IMR-90 (cell line): ENCODE measurements at regions not wholly inside any gene's neighbourhood (a gene's known extent, or its start where the extent isn't known, plus 50 kb on each side); places are given as distances from the start of the nearest gene placed in this dataset.
A peak's percentile ranks its signal among the peaks of the same experiment; 100 is the strongest.

ENCODE experiments used
- ATAC-seq: fragments of 200-7000 bp; cut with Tn5 transposase; 2 replicates; pipeline ENCODE4 v1.9.1; 2020; ENCODE audit warnings: low read depth, mild to moderate bottlenecking, moderate library complexity
- BruUV-seq: library from RNA; stranded (reverse); fragments of 400-500 nt; replicated peaks from 2 replicates; lab custom pipeline; 2021; lab: Mats Ljungman, UMichigan
- CTCF ChIA-PET: fragments of 300-600 bp; formaldehyde crosslinking; extraction: SDS; loops from one replicate; lab custom pipeline; 2021; ENCODE audit warnings: antibody characterized with exemption; lab: Yijun Ruan, JAX
- POLR2A ChIA-PET: fragments of 300-600 bp; sonication (Branson Sonifier 250); formaldehyde crosslinking; loops from one replicate; lab custom pipeline; 2022; ENCODE audit warnings: antibody characterized with exemption; ENCODE audit not compliant: unreplicated experiment; lab: Charles Lee
- DNase-seq: peaks from one replicate; pipeline ENCODE4 v3.0.0; 2013
- H2AFZ ChIP-seq: replicated peaks from 2 replicates; pipeline ENCODE3; 2013; ENCODE audit warnings: low read length, mild to moderate bottlenecking; ENCODE audit not compliant: poor library complexity
- H2AK5ac ChIP-seq: 2 replicates; pipeline ENCODE4 v1.6.1; 2013; ENCODE audit warnings: low read depth, low read length, inconsistent platforms
- H2AK9ac ChIP-seq: replicated peaks from 2 replicates; pipeline ENCODE3; 2013; ENCODE audit warnings: mild to moderate bottlenecking, low read depth, low read length, moderate library complexity; ENCODE audit not compliant: poor library complexity
- H2BK120ac ChIP-seq: 2 replicates; pipeline ENCODE4 v1.6.1; 2013; ENCODE audit warnings: low read depth, low read length, inconsistent platforms
- H2BK15ac ChIP-seq: 3 replicates; pipeline ENCODE4 v1.6.1; 2013; ENCODE audit warnings: low read depth, low read length, inconsistent platforms
- H2BK20ac ChIP-seq: 2 replicates; pipeline ENCODE4 v1.6.1; 2013; ENCODE audit warnings: low read depth, mild to moderate bottlenecking, inconsistent platforms, low read length, moderate library complexity
- H2BK5ac ChIP-seq: 2 replicates; pipeline ENCODE4 v1.6.1; 2013; ENCODE audit warnings: mild to moderate bottlenecking, low read depth, low read length, inconsistent platforms; ENCODE audit not compliant: poor library complexity, severe bottlenecking
- H3K14ac ChIP-seq: replicated peaks from 2 replicates; pipeline ENCODE4 v1.6.1; 2013; ENCODE audit warnings: low read depth, low read length, inconsistent platforms
- H3K18ac ChIP-seq: 2 replicates; pipeline ENCODE4 v1.6.1; 2013; ENCODE audit warnings: low read depth, low read length, control low read depth
- H3K23ac ChIP-seq: 2 replicates; pipeline ENCODE4 v1.6.1; 2013; ENCODE audit warnings: low read depth, low read length, inconsistent platforms
- H3K27ac ChIP-seq: 2 replicates; pipeline ENCODE4 v1.5.1; 2013; ENCODE audit warnings: mild to moderate bottlenecking, control low read depth, low read length; ENCODE audit not compliant: insufficient read depth
- H3K27me3 ChIP-seq: 2 replicates; pipeline ENCODE4 v1.6.1; 2013; ENCODE audit warnings: low read length; ENCODE audit not compliant: control insufficient read depth, insufficient read depth
- H3K36me3 ChIP-seq: 2 replicates; pipeline ENCODE4 v1.6.1; 2013; ENCODE audit warnings: low read length, mixed read lengths; ENCODE audit not compliant: control insufficient read depth, insufficient read depth
- H3K4ac ChIP-seq: 2 replicates; pipeline ENCODE4 v1.6.1; 2013; ENCODE audit warnings: low read depth, low read length, inconsistent platforms
- H3K4me1 ChIP-seq: 2 replicates; pipeline ENCODE4 v1.6.1; 2013; ENCODE audit warnings: low read length, mixed read lengths; ENCODE audit not compliant: control insufficient read depth, insufficient read depth
- H3K4me2 ChIP-seq: 2 replicates; pipeline ENCODE4 v1.6.1; 2013; ENCODE audit warnings: low read depth, mild to moderate bottlenecking, control low read depth, low read length, moderate library complexity
- H3K4me3 ChIP-seq: 2 replicates; pipeline ENCODE4 v1.5.1; 2013; ENCODE audit warnings: low read depth, mild to moderate bottlenecking, control low read depth, low read length, moderate library complexity; ENCODE audit not compliant: insufficient read depth
- H3K56ac ChIP-seq: 2 replicates; pipeline ENCODE4 v1.6.1; 2013; ENCODE audit warnings: low read length, inconsistent platforms; ENCODE audit not compliant: insufficient read depth; ENCODE audit errors: extremely low read depth
- H3K79me1 ChIP-seq, 2 experiments: 2 replicates each; pipeline ENCODE4 v1.6.1; 2013; ENCODE audit warnings: low read length in 2 of 2, inconsistent platforms in 1 of 2, low read depth in 1 of 2
- H3K9ac ChIP-seq: 2 replicates; pipeline ENCODE4 v1.6.1; 2013; ENCODE audit warnings: low read depth, low read length, control low read depth
- H3K9me1 ChIP-seq: 2 replicates; pipeline ENCODE4 v1.6.1; 2013; ENCODE audit warnings: low read length, inconsistent platforms; ENCODE audit not compliant: insufficient read depth
- H3K9me3 ChIP-seq: 2 replicates; pipeline ENCODE4 v1.6.1; 2013; ENCODE audit warnings: low read length; ENCODE audit not compliant: control insufficient read depth, insufficient read depth
- H4K20me1 ChIP-seq: 2 replicates; pipeline ENCODE4 v1.6.1; 2013; ENCODE audit warnings: low read length, inconsistent platforms; ENCODE audit not compliant: insufficient read depth
- H4K5ac ChIP-seq: 2 replicates; pipeline ENCODE4 v1.6.1; 2013; ENCODE audit warnings: mild to moderate bottlenecking, low read depth, low read length, control low read depth
- H4K8ac ChIP-seq, 2 experiments: 2 replicates each; pipeline ENCODE4 v1.6.1; 2013; ENCODE audit warnings: low read depth in 2 of 2, low read length in 2 of 2, control low read depth in 1 of 2, inconsistent platforms in 1 of 2
- H4K91ac ChIP-seq: 2 replicates; pipeline ENCODE4 v1.6.1; 2013; ENCODE audit warnings: low read depth, low read length, inconsistent platforms; ENCODE audit not compliant: insufficient read depth
- BHLHE40 ChIP-seq: fragments of 150-350 bp; IDR thresholded peaks from 2 replicates; pipeline ENCODE4 v1.6.1; 2016; ENCODE audit warnings: mild to moderate bottlenecking, low read depth, low read length
- CHD1 ChIP-seq: IDR thresholded peaks from 2 replicates; pipeline ENCODE4 v1.6.1; 2012; ENCODE audit warnings: low read depth, low read length, improper control_type of control experiment
- MAFK ChIP-seq: IDR thresholded peaks from 2 replicates; pipeline ENCODE4 v1.6.1; 2012; ENCODE audit warnings: low read depth, low read length, improper control_type of control experiment
- MAZ ChIP-seq: IDR thresholded peaks from 2 replicates; pipeline ENCODE4 v1.6.1; 2012; ENCODE audit warnings: low read depth, mild to moderate bottlenecking, low read length, improper control_type of control experiment, moderate library complexity, borderline replicate concordance
- MXI1 ChIP-seq: IDR thresholded peaks from 2 replicates; pipeline ENCODE4 v1.6.1; 2012; ENCODE audit warnings: low read depth, mild to moderate bottlenecking, low read length, moderate library complexity, borderline replicate concordance
- NFE2L2 ChIP-seq: fragments of 150-350 bp; IDR thresholded peaks from 2 replicates; pipeline ENCODE4 v1.6.1; 2016; ENCODE audit warnings: low read depth, mild to moderate bottlenecking, low read length
- RAD21 ChIP-seq: IDR thresholded peaks from 2 replicates; pipeline ENCODE4 v1.6.1; 2012; ENCODE audit warnings: low read length, improper control_type of control experiment
- SMC3 ChIP-seq: fragments of 150-350 bp; IDR thresholded peaks from 2 replicates; pipeline ENCODE4 v1.6.1; 2016; ENCODE audit warnings: low read depth, mild to moderate bottlenecking, antibody characterized with exemption, low read length, moderate library complexity
- WGBS, 2 experiments: methylation state at CpG; one replicate each; pipeline versions ENCODE4 v1.1.5 to v1.1.7; 2013; ENCODE audit warnings: missing lambda C conversion rate in 2 of 2; ENCODE audit not compliant: insufficient read length in 1 of 2; ENCODE audit errors: extremely low coverage in 2 of 2; 5-methylcytosine and 5-hydroxymethylcytosine counted together
- dilution Hi-C: fragments of 300-500 bp; cut with HindIII; formaldehyde crosslinking; loops from one replicate; pipeline ENCODE4 v1.14.3; 2018; ENCODE audit warnings: low sequenced_read_pairs; ENCODE audit not compliant: unreplicated experiment
- in situ Hi-C: fragments of 300-500 bp; cut with MboI; formaldehyde crosslinking; loops from 3 replicates; pipeline ENCODE4 v1.14.3; 2019; ENCODE audit warnings: low sequenced_read_pairs, inconsistent platforms, mixed read lengths
- intact Hi-C: fragments of 100-400 bp; cut with micrococcal nuclease; formaldehyde crosslinking; loops from 2 replicates; pipeline ENCODE4 v1.10.0; 2022
- TF ChIP-seq, protein P1 (sequence below): fragments of 150-350 bp; IDR thresholded peaks from 2 replicates; pipeline ENCODE4 v1.6.1; 2016; ENCODE audit warnings: low read depth, mild to moderate bottlenecking, low read length, moderate library complexity, borderline replicate concordance
- TF ChIP-seq, protein P2 (sequence below): fragments of 150-350 bp; IDR thresholded peaks from 2 replicates; pipeline ENCODE4 v1.6.1; 2017; ENCODE audit warnings: mild to moderate bottlenecking, antibody characterized with exemption, low read length, low read depth

- Histone ChIP-seq H2BK15ac (no peak overlapping the region), H4K5ac (no peak overlapping the region), H3K36me3 (no peaks in the 10 kb centered on the region), H3K14ac (no peak overlapping the region), H3K79me1 (peaks cover 0 to 4% of the 10 kb centered on the region in 2 experiments; a peak in 1 of 4 replicates), H2AFZ (no peak overlapping the region), H3K56ac (no peak overlapping the region), H2BK5ac (no peak overlapping the region), H2BK20ac (0 out of 2 replicates have a peak overlapping the region, but pooled peaks have one; percentile 34), H3K27me3 (no peaks in the 10 kb centered on the region), H3K23ac (no peak overlapping the region), H3K4me1 (peaks cover 8% of the 10 kb centered on the region), H4K20me1 (no peaks in the 10 kb centered on the region), H3K4me2 (peak overlapping the region; percentile 43; the same call in 1 of the 2 replicates), H4K8ac (no peak overlapping the region; a peak in 1 of 4 replicates), H3K4me3 (no peak overlapping the region), H3K9me1 (peaks cover 5% of the 10 kb centered on the region; the same call in 1 of the 2 replicates), H3K9ac (no peak overlapping the region), H3K18ac (0 out of 2 replicates have a peak overlapping the region, but pooled peaks have one; percentile 31), H4K91ac (no peak overlapping the region), H2AK9ac (no peak overlapping the region), H2BK120ac (peak overlapping the region; percentile 5; the same call in 1 of the 2 replicates), H2AK5ac (no peak overlapping the region), H3K4ac (no peak overlapping the region), H3K27ac (no peak overlapping the region), H3K9me3 (peaks cover 4% of the 10 kb centered on the region; the same call in 1 of the 2 replicates)
- WGBS, 2 experiments: no CpG with 5 or more reads among the region's 2 CpGs
- no TSS peak for BruUV-seq
- peak; percentile 95 for ATAC-seq
- dilution Hi-C loops (no loop called here), intact Hi-C loops (no loop called here), in situ Hi-C loops (no loop called here)
- TF ChIP-seq NFE2L2: no peak
- TF ChIP-seq SMC3: no peak
- no peak for TF ChIP-seq RAD21
- no peak for TF ChIP-seq CHD1
- TF ChIP-seq, protein P1, sequence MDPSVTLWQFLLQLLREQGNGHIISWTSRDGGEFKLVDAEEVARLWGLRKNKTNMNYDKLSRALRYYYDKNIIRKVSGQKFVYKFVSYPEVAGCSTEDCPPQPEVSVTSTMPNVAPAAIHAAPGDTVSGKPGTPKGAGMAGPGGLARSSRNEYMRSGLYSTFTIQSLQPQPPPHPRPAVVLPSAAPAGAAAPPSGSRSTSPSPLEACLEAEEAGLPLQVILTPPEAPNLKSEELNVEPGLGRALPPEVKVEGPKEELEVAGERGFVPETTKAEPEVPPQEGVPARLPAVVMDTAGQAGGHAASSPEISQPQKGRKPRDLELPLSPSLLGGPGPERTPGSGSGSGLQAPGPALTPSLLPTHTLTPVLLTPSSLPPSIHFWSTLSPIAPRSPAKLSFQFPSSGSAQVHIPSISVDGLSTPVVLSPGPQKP: no peak
- TF ChIP-seq, protein P2, sequence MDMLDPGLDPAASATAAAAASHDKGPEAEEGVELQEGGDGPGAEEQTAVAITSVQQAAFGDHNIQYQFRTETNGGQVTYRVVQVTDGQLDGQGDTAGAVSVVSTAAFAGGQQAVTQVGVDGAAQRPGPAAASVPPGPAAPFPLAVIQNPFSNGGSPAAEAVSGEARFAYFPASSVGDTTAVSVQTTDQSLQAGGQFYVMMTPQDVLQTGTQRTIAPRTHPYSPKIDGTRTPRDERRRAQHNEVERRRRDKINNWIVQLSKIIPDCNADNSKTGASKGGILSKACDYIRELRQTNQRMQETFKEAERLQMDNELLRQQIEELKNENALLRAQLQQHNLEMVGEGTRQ: no peak
- TF ChIP-seq MXI1: no peak
- no peak for TF ChIP-seq MAFK
- TF ChIP-seq MAZ: no peak
- no peak for TF ChIP-seq BHLHE40
- peak; percentile 62 for DNase-seq
- POLR2A ChIA-PET: interaction anchor here (0.5 to 0.6 kb wide), 2 partner anchors 56 to 904 kb away, joined by 3 read pairs; no protein-coding TSS in a partner anchor
- CTCF ChIA-PET: interaction anchor here (0.6 kb wide), 1 partner anchor 52 kb away, joined by 3 read pairs; no protein-coding TSS in a partner anchor
Observed at GRCh38 chr2:54042341-54042740, 71.5 kb upstream of the PSME4 start.
